OCI-LY7 (cell line): ENCODE measurements at regions not wholly inside any gene's neighbourhood (a gene's known extent, or its start where the extent isn't known, plus 50 kb on each side); places are given as distances from the start of the nearest gene placed in this dataset.

ENCODE experiments used
- EZH2phosphoT487 ChIP-seq: fragments of 200-600 bp; sonication (generic); IDR thresholded peaks from 2 replicates; pipeline ENCODE4 v1.6.1; 2018; ENCODE audit warnings: low read depth, borderline replicate concordance, mild to moderate bottlenecking, mixed run types, antibody characterized with exemption, low read length, moderate library complexity, mixed read lengths
- TF ChIP-seq, protein P1 (sequence below): fragments of 200-600 bp; sonication (generic); conservative IDR thresholded peaks from 2 replicates; pipeline ENCODE4 v1.5.1; 2014; ENCODE audit warnings: mild to moderate bottlenecking, antibody characterized with exemption, low read length, moderate library complexity, mixed read lengths

DNA sequence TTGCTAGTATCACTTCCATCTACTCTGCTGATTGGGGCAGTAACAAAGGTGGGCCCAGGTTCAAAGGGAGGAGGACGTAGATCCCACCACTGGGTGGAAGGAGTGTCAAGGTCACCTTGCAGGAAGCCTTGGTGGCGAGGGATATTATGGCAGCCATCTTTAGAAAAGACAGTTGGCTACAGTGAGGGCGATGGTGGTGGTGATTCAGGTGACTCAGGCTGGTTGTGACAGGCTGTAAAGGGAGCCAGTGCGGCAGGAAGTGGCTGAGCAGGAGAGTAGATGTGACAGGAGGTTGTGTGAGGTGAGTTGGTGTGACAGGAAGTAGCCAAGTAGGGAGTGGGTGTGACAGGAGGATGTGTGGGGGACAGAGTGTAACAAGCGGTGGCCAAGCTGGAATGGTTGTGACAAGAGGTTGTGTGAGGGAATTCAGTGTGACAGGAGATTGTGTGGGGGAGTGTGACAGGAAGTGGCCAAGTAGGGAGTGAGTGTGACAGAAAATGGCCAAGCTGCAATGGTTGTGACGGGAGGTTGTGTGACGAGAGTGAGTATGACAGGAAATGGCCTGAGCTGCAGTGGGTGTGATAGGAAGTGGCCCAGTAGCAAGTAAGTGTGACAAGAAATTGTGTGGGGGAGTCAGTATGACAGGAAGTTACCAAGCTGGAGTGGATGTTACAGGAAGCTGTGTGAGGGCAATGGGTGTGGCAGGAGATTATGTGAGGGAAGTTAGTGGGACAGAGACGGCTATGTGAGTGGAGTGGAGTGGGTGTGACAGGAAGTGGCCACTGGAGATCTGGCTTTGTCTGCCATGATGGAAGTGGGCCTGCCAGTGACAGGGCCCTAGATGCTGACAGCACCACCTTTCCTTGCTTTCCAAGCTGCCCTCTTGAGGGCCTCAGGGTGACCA is 136.5 kb upstream of the MYL2 start:
- TF ChIP-seq, protein P1, sequence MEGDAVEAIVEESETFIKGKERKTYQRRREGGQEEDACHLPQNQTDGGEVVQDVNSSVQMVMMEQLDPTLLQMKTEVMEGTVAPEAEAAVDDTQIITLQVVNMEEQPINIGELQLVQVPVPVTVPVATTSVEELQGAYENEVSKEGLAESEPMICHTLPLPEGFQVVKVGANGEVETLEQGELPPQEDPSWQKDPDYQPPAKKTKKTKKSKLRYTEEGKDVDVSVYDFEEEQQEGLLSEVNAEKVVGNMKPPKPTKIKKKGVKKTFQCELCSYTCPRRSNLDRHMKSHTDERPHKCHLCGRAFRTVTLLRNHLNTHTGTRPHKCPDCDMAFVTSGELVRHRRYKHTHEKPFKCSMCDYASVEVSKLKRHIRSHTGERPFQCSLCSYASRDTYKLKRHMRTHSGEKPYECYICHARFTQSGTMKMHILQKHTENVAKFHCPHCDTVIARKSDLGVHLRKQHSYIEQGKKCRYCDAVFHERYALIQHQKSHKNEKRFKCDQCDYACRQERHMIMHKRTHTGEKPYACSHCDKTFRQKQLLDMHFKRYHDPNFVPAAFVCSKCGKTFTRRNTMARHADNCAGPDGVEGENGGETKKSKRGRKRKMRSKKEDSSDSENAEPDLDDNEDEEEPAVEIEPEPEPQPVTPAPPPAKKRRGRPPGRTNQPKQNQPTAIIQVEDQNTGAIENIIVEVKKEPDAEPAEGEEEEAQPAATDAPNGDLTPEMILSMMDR, result no peak
- TF ChIP-seq EZH2phosphoT487, result no peak
